T-helper 2 cell (primary cell): ENCODE measurements at regions not wholly inside any gene's neighbourhood (a gene's known extent, or its start where the extent isn't known, plus 50 kb on each side); places are given as distances from the start of the nearest gene placed in this dataset.
"Not testable (repeated sequence)": the region's sequence is repeated elsewhere in the genome, so short reads cannot be mapped to it uniquely, and the experiment has no call there.

Source experiments
- DNase-seq, 5 experiments: peaks; one replicate each; pipeline versions ENCODE4 v3.0.0 to v3.0.0-alpha.2; 2012 to 2022

DNA sequence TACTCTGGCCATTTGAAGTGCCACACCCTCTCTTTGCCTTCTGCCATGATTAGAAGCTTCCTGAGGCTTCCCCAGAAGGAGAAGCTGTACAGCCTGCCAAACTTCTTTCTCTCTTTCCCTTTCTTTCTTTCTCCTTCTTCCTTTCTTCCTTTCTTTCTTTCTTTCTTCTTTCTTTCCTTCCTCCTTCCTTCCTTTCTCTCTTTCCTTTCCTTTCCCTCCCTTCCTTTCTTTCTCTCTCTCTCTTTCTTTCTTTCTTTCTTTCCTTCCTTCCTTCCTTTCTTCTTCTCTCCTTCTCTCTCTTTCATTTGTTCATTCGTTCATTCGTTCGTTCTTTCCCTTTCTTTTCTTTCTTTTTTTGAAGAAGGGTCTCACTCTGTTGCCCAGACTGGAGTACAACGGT, 931.0 kb downstream of the TTLL7 start:
- no peak for DNase-seq

- no peak for DNase-seq
Observed at GRCh38 chr1:83065952-83066727, 932.8 kb downstream of the TTLL7 start.

DNA sequence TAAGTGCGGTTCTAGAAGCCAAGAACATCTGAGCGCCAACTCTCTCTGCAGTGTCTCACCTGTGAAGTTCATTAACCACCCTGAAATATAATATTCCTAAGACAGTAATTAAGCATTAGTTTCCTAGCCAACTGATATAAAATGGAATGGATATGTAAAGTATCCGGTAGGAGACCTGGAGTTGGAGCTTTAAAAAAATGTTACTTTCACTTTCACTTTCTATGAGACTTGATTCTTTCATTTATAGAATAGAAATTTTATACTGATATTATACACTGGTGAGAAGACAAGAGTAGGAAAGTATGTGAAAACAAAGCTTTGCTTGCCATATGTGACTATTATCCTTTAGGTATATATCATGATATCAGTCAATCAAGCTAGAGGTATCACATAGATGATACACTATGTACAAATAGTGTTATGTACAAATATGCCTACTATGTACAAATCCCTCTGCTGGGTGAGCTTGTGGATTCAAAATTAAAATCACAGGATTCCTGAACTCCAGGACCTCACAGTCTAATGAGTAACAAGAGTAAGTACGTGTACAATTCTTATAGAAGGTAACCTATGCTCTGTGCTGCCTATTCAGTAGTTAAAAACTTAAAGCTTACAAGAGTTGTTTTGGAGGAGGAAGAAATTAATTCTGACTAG, 934.2 kb downstream of the TTLL7 start:
- DNase-seq, result no peak

- no peak for DNase-seq
Observed at GRCh38 chr1:83060651-83061390, 938.1 kb downstream of the TTLL7 start.

DNA sequence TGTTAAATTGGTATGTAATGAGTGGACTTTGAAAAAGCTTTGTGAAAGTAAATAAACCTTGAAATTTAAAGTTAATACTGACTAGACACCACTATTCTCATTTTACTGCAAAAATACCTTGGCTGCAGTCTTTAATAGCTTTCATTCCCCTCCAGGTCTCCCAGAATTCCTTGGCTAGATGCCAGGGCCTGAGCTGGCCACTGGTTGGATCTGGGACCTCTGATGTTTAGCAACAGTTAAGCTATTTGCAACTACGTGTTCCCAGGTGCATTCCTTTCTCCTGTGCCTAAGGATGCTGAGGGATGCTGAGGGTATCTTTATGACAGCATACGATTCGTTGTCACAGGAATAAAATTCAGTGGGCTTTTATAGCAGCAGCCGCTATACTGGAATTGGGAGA, 938.7 kb downstream of the TTLL7 start:
- DNase-seq, result no peak

- DNase-seq, result no peak
Observed at GRCh38 chr1:83058327-83058726, 940.6 kb downstream of the TTLL7 start.

- DNase-seq, result no peak
Observed at GRCh38 chr1:83055391-83056170, 943.4 kb downstream of the TTLL7 start.

- DNase-seq, result no peak
Observed at GRCh38 chr1:83053446-83053845, 945.5 kb downstream of the TTLL7 start.

GRCh38 chr1:83052865-83053264, 946.1 kb downstream of the TTLL7 start:
- no peak for DNase-seq

GRCh38 chr1:83051053-83051452, 947.9 kb downstream of the TTLL7 start:
- not testable (repeated sequence) for DNase-seq

DNA sequence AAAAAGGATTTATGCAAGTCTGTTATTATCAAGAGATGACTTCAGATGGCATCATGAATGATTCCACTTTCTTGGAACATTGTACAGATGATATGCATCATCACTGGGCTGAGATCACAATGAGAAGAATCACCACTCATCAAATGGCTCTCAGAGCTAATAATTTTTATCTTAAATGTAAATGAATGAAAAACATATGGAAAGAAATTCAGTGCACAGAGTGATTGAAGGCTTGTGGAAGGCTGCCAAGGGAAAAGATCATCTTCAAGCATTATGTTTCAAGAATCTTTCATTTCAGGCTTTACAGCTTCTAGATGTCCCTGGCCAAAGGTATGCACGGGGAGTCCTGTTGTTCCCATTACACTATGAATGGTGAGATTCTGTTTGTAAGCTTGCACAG, 955.7 kb downstream of the TTLL7 start:
- no peak for DNase-seq

DNA sequence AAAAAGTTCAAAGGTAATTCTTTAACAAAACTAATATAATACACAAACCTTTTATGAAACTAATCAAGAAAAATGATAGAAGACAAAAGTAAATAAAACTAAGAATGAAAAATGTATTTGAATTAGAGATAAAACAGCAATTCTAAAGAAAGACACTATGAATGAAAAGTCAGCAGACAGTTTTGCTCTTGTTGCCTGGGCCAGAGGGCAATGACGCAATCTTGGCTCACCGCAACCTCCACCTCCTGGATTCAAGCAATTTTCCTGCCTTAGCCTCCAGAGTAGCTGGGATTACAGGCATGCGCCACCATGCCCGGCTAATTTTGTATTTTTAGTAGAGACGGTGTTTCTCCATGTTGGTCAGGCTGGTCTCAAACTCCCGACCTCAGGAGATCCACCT, 959.8 kb downstream of the TTLL7 start:
- not testable (repeated sequence) for DNase-seq

DNA sequence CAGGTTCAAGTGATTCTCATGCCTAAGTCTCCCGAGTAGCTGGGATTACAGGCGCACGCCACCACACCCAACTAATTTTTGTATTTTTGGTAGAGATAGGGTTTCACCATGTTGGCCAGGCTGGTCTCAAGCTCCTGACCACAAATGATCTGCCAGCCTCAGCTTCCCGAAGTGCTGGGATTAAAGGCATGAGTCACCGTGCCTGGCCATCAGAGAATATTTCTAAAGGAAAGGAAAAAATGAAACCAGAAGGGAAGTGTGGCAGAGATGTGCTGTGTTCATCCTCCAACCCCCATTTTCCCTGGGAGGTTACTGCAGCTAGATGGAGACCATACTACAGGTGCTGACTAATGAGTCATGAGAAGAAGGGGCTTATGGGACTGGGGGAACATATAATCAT, 964.1 kb downstream of the TTLL7 start:
- DNase-seq, result no peak

GRCh38 chr1:83033682-83034081, 965.2 kb downstream of the TTLL7 start:
- no peak for DNase-seq

DNA sequence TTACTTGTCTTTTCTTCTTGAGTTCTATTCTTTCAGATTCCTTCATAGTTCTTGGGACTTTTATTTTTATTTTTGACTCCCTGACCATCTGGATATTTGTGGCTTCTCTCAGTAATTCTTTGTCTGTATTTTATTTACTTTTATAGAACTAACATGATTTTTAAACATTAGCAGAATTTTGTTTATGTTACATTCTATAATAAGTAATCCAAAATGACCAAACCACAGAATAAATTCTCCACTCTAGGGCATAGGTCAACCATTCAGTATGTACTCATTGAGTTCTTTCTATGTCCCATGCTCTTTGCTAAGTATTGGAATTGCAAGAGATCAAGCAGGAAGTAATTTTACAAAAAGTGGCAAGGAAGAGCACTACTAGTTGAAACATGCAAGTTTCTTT, 969.0 kb downstream of the TTLL7 start:
- no peak for DNase-seq

DNA sequence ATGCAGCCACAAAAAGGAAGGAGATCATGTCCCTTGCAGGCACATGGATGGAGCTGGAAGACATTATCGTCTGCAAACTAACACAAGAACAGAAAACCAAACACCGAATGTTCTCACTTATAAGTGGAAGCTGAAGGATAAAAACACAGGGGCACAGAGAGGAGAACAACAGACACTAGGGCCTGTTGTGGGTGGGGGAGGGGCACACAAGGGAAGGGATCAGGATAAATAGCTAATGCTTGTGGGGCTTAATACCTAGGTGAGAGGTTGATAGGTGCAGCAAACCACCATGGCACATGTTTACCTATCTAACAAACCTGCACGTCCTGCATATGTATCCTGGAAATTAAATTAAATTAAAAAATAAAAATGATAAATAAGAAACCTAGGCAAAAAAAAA, 969.9 kb downstream of the TTLL7 start:
- DNase-seq, result no peak

DNA sequence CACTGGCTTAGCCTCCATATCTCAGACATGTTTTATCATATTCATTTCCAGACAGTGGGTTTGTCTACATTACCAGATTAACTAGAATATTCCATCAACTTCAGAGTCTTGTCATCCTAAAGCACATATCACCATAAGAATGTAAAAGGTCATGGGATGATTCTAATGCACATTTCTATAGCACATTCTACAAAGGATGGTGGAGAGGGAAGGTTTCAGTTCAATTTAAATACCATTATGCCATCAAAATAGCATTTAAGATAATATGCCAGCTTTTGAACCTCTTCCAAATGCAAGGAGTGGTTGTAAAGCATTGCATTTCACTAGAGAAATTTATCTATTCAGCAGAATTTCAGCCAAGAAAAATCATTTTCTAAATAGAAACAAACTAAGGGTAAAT, 970.5 kb downstream of the TTLL7 start:
- DNase-seq, result no peak

DNA sequence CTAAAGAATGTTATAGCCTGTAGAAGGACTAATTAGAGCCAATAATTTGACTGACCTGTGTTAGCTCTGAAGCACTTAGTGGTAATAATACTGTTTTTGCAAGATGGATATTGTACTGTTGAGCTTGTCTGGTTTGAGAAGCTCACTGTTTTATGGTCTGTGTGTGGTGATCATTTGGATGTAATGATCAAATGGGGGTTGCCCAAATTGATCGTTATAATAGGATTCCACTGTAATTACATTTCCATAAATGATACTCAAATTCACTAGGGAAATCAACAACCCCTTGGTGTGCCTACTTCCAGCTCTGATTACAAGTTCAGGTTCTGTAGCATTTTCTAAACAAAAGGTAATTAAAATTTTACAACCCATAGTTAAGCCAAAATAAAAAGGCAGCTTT, 971.4 kb downstream of the TTLL7 start:
- no peak for DNase-seq

DNA sequence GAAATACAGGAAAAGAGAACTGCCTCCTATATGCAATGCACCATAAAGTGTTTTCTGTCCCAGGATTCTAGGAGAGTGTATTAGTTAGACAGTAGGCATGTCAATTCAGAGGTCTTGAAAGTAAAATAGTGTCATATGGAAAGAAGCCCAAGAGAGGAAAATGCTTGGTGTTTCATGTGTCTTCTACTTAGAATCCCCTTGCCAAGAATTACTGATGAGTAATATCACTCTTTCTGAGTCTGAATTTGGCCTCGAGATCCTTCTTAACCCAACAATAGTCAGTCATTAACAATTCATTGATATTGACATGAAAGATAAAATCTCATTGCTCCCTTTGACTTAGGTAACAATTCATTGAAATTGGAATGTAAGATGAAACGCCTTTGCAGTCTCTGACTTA, 972.2 kb downstream of the TTLL7 start:
- no peak for DNase-seq

GRCh38 chr1:83024251-83024767, 974.6 kb downstream of the TTLL7 start:
- no peak for DNase-seq

DNA sequence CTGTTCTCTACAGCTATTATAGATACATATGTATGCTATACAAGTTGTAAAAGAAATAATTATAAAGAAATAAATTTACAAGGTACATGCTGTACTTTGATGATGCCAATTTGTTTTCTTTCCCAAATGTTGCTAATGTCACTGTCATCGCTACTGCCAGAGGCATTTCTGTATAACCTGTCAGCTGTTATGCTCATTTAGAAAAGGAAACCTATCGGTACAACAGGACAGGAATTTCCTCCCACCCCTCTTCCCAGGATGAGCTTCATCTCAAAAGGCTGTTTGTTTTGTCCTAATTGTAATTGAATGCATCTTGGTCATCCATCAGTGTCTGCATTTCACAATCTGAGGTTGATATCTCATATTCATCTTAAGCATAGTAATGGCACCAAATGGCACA, 975.7 kb downstream of the TTLL7 start:
- DNase-seq, result no peak

GRCh38 chr1:83022206-83022605, 976.7 kb downstream of the TTLL7 start:
- no peak for DNase-seq

- DNase-seq, result no peak
Observed at GRCh38 chr1:83017701-83018100, 981.2 kb downstream of the TTLL7 start.
